ENCODE measurements at regions not wholly inside any gene's neighbourhood (a gene's known extent, or its start where the extent isn't known, plus 50 kb on each side); places are given as distances from the start of the nearest gene placed in this dataset.
A peak's percentile ranks its signal among the peaks of the same experiment; 100 is the strongest.

GRCh38 chr13:109859898-109860297 is 73.5 kb upstream of the IRS2 start:
- DNase-seq (ENCODE audit: low read depth, low spot score), result no peak

GRCh38 chr13:109859216-109859835 is 72.9 kb upstream of the IRS2 start:
- no peak for DNase-seq (ENCODE audit: low read depth, low spot score)

DNA sequence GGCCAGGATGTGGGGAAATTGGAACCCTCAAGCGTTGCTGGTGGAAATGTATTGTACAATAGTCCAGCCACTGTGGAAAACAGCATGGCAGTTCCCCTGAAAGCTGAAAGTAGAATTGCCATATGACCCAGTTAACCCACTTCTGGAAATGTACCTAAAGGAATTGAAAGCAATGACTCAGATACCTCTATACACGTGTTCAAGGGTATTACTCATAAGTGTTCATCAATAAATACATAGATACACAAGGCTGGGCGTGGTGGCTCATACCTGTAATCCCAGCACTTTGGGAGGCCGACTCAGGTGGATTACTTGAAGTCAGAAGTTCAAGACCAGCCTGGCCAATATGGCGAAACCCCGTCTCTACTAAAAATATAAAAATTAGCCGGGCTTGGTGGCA is 71.9 kb upstream of the IRS2 start:
- DNase-seq (ENCODE audit: low read depth, low spot score), result no peak

GRCh38 chr13:109857803-109858202 is 71.4 kb upstream of the IRS2 start:
- DNase-seq (ENCODE audit: low read depth, low spot score), result no peak

DNA sequence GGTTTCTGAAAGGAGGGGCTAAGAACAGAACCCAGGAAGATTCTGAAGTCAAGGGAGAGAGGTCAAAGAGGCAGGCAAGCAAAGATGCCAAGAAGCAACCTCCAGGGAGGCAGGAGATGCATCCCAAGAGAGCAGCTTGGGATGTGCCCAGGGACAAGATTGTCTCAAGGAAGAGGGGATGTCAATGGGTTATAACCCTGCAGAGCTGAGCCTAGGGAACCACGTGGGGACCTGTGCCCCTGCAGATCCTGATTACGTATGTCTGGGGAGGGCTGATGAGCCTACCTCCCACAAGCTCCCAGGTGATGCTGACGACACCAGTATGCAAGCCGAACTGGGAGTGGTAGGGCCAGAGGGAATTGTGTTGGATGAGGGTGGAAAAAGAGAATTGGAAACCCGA is 70.9 kb upstream of the IRS2 start:
- no peak for DNase-seq (ENCODE audit: low read depth, low spot score)

GRCh38 chr13:109856350-109856749 is 70.0 kb upstream of the IRS2 start:
- no peak for DNase-seq (ENCODE audit: low read depth, low spot score)

- DNase-seq (ENCODE audit: low read depth, low spot score), result no peak
Measured at GRCh38 chr13:109853153-109853552, 66.8 kb upstream of the IRS2 start.

DNA sequence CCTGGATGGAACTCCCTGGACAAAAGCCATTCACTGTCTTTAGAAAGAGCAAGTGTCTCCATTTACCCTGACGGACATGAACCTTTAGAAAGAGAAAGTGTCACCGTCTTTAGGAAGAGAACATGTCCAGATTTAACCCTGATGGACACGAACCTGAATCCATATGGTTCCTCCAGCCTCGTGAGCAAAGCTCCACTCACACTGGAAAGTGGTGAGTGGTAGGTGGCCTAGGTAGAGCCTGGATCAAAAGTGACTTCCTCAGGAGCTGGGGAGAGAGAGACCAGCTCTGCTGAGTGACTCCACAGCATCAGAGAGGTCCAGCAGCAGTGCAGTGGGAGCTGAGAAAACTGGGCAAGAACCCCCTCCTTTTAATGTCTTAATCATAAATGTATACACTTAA is 59.8 kb upstream of the IRS2 start:
- DNase-seq (ENCODE audit: low read depth, low spot score), result no peak

GRCh38 chr13:109844396-109844795 is 58.0 kb upstream of the IRS2 start:
- DNase-seq (ENCODE audit: low read depth, low spot score), result peak; percentile 82

DNA sequence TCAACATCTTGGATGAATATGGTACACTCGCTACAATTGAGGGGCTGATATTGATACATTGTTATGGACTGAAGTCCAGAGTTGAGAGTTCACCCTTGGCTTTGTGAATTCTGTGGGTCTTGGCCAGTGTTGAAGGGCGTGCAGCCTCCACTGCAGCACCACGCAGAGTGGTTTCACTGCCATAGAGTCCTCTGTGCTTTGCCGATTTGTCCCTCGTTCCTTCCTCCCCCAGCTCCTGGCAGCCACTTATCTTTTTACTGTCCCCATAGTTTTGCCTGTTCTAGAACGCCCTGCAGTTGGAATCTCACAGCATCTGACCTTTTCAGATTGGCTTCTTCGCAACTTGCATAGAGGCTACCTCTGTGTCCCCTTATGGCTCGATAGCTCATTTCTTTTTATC is 57.3 kb upstream of the IRS2 start:
- no peak for DNase-seq (ENCODE audit: low read depth, low spot score)

DNA sequence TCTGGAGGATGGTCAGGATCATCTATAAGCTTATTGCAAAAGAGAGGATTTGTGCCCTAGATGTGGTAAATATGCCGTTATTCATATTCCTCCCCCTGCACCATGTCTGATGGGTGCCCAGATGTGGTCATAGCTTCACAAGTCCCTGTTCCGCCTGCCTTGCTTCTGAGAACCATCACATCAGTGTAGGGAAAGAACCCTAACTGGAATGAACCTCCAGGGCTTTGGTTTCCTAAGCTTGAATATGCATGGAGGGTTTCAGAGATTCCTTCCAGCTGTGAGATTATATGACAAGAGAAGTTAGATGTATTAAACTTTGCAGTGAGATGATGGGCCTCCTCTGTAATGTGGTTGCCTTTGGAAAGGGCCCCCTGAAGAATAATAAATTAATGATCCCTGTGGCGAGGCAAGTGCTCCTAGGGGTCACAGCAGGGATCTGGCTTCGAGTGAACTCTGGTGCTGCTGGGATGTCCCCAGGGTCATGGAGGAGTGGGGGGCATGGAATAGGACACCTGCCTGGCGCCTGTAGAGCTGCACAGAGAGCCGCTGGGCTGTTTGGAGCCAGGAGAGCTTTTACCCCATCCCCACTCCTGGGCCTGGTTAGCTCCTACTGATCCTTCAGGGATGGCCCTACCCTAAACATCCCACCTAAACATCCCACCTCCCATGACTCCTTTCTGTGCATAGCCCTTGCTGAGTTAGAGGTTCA is 56.0 kb upstream of the IRS2 start:
- no peak for DNase-seq (ENCODE audit: low read depth, low spot score)

- no peak for DNase-seq (ENCODE audit: low read depth, low spot score)
Measured at GRCh38 chr13:109840893-109841287, 54.5 kb upstream of the IRS2 start.

- DNase-seq (ENCODE audit: low read depth, low spot score), result peak; percentile 77
Measured at GRCh38 chr13:109840201-109840892, 54.0 kb upstream of the IRS2 start.

- no peak for DNase-seq (ENCODE audit: low read depth, low spot score)
Measured at GRCh38 chr13:109836629-109837607, 50.5 kb upstream of the IRS2 start.

All from astrocyte of the hippocampus (primary cell).